ENCODE measurements at regions not wholly inside any gene's neighbourhood (a gene's known extent, or its start where the extent isn't known, plus 50 kb on each side); places are given as distances from the start of the nearest gene placed in this dataset.

GRCh38 chr2:198390670-198391069 lies 586.3 kb downstream of the PLCL1 start:
- no peak for FAIRE-seq

- no peak for FAIRE-seq
Observed at GRCh38 chr2:198387677-198388076, 583.3 kb downstream of the PLCL1 start.

GRCh38 chr2:198385856-198386255 lies 581.5 kb downstream of the PLCL1 start:
- no peak for FAIRE-seq

GRCh38 chr2:198385326-198385725 lies 580.9 kb downstream of the PLCL1 start:
- FAIRE-seq: no peak

GRCh38 chr2:198383392-198383791 lies 579.0 kb downstream of the PLCL1 start:
- no peak for FAIRE-seq

- FAIRE-seq: no peak
Observed at GRCh38 chr2:198382811-198383210, 578.4 kb downstream of the PLCL1 start.

GRCh38 chr2:198376677-198377076 lies 572.3 kb downstream of the PLCL1 start:
- FAIRE-seq: no peak

- FAIRE-seq: no peak
Observed at GRCh38 chr2:198375083-198375410, 570.7 kb downstream of the PLCL1 start.

GRCh38 chr2:198374375-198375082 lies 570.1 kb downstream of the PLCL1 start:
- FAIRE-seq: no peak

GRCh38 chr2:198371921-198372543 lies 567.6 kb downstream of the PLCL1 start:
- FAIRE-seq: no peak

- FAIRE-seq: no peak
Observed at GRCh38 chr2:198371329-198371728, 566.9 kb downstream of the PLCL1 start.

GRCh38 chr2:198368089-198368488 lies 563.7 kb downstream of the PLCL1 start:
- no peak for FAIRE-seq

GRCh38 chr2:198362740-198363139 lies 558.3 kb downstream of the PLCL1 start:
- FAIRE-seq: no peak

GRCh38 chr2:198359308-198359707 lies 554.9 kb downstream of the PLCL1 start:
- FAIRE-seq: no peak

- FAIRE-seq: no peak
Observed at GRCh38 chr2:198356157-198356556, 551.8 kb downstream of the PLCL1 start.

GRCh38 chr2:198351647-198352046 lies 547.3 kb downstream of the PLCL1 start:
- FAIRE-seq: no peak

GRCh38 chr2:198347946-198348345 lies 543.6 kb downstream of the PLCL1 start:
- no peak for FAIRE-seq

- no peak for FAIRE-seq
Observed at GRCh38 chr2:198347349-198347748, 543.0 kb downstream of the PLCL1 start.

- no peak for FAIRE-seq
Observed at GRCh38 chr2:198343471-198343870, 539.1 kb downstream of the PLCL1 start.

GRCh38 chr2:198340846-198341245 lies 536.5 kb downstream of the PLCL1 start:
- FAIRE-seq: no peak

- FAIRE-seq: no peak
Observed at GRCh38 chr2:198339116-198339515, 534.7 kb downstream of the PLCL1 start.

GRCh38 chr2:198337368-198337767 lies 533.0 kb downstream of the PLCL1 start:
- FAIRE-seq: no peak

- FAIRE-seq: no peak
Observed at GRCh38 chr2:198328454-198328853, 524.1 kb downstream of the PLCL1 start.

GRCh38 chr2:198327526-198327925 lies 523.1 kb downstream of the PLCL1 start:
- FAIRE-seq: no peak

- peak; percentile 80 for FAIRE-seq
Observed at GRCh38 chr2:198326431-198326830, 522.0 kb downstream of the PLCL1 start.

Measured in colon (tissue), 2 donors.